Stomach (tissue), 8 donors: ENCODE measurements at regions not wholly inside any gene's neighbourhood (a gene's known extent, or its start where the extent isn't known, plus 50 kb on each side); places are given as distances from the start of the nearest gene placed in this dataset.

ENCODE experiments used
- DNase-seq, 2 donors: peaks; one replicate each; pipeline versions ENCODE4 v3.0.0 to v3.0.0-alpha.2; 2013 to 2019
- H3K27ac ChIP-seq, 5 donors: fragments of 200-600 bp in 4 of 5; sonication (generic) in 4 of 5; one replicate each; pipeline ENCODE4 v1.5.1; 2013 to 2019; ENCODE audit warnings: mild to moderate bottlenecking in 1 of 5, moderate library complexity in 1 of 5
- H3K27me3 ChIP-seq, 3 donors: fragments of 200-600 bp; sonication (generic); one replicate each; pipeline ENCODE4 v1.5.1; 2017 to 2019; ENCODE audit warnings: mixed run types in 1 of 3
- H3K36me3 ChIP-seq, 4 donors: fragments of 200-600 bp; sonication (generic); 1 replicate in 3 of 4; 2 replicates in 1 of 4; pipeline ENCODE4 v1.5.1; 2016 to 2019
- H3K4me1 ChIP-seq, 4 donors: fragments of 200-600 bp; sonication (generic); one replicate each; pipeline ENCODE4 v1.5.1; 2016 to 2019
- H3K4me3 ChIP-seq, 4 donors: fragments of 200-600 bp; sonication (generic) in 3 of 4; one replicate each; pipeline ENCODE4 v1.5.1; 2016 to 2019; ENCODE audit warnings: mild to moderate bottlenecking in 1 of 4
- H3K9me3 ChIP-seq, 4 donors: fragments of 200-600 bp; sonication (generic); one replicate each; pipeline ENCODE4 v1.5.1; 2016 to 2019
- EP300 ChIP-seq: sonication (generic); formaldehyde crosslinking; IDR thresholded peaks from one replicate; pipeline ENCODE4 v1.6.1; 2017; ENCODE audit warnings: antibody characterized with exemption
- POLR2A ChIP-seq, 4 donors: fragments of 450-650 bp; IDR thresholded peaks; one replicate each; pipeline ENCODE4 v1.6.1; 2016; ENCODE audit warnings: antibody characterized with exemption in 4 of 4, control low read depth in 2 of 4, mild to moderate bottlenecking in 1 of 4, moderate library complexity in 1 of 4
- POLR2AphosphoS5 ChIP-seq, 3 donors: sonication (generic); formaldehyde crosslinking; IDR thresholded peaks; one replicate each; pipeline ENCODE4 v1.6.1; 2016; ENCODE audit warnings: antibody characterized with exemption in 3 of 3
- WGBS, 5 donors: extraction: QIAGEN DNeasy Blood & Tissue Kit in 3 of 5; methylation state at CpG; one replicate each; pipeline versions ENCODE4 v1.1.5 to v1.1.7; 2013 to 2018; 5-methylcytosine and 5-hydroxymethylcytosine counted together
- intact Hi-C: fragments of 100-400 bp; cut with DNase I; formaldehyde crosslinking; loops from one replicate; pipeline ENCODE4 v1.15.1; 2023; ENCODE audit warnings: low total_unique reads
- TF ChIP-seq, protein P1 (sequence below), 7 experiments: fragments of 450-650 bp in 4 of 7; fragments of 200-600 bp in 3 of 7; sonication (generic) in 3 of 7; IDR thresholded peaks; one replicate each; pipeline ENCODE4 v1.5.1; 2016 to 2019; ENCODE audit warnings: antibody characterized with exemption in 7 of 7, control low read depth in 2 of 7, mild to moderate bottlenecking in 1 of 7
- donor health status: healthy with polysubstance abuse.
- donor health status: Bipolar disorder and iron deficiency.
- donor health status: healthy.

DNA sequence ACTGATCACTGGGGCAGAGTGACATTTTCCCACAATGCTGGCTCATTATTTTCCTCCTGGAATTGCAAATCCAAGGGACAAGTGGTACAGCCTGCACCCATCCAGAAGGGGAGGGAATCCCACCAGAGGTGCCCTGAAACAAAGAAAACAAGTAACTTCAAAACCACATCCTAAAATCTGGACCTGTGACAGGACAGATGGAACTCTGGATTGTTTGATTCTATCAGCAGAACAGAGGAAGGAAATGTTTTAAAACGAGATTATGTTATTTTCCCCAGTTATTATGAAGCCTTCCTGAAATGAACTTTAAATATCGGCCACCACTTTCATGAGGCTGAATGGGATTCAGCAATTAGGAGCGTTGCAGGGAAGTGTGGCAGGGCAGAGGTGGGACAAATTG is 62.2 kb upstream of the ECHDC3 start:
- H3K36me3 ChIP-seq, result no peaks in the 10 kb centered on the region
- H3K27ac ChIP-seq, result no peak overlapping the region
- no peak for TF ChIP-seq POLR2A (IDR thresholded peaks at IDR 0.05)
- TF ChIP-seq EP300, result no peak
- TF ChIP-seq, protein P1, sequence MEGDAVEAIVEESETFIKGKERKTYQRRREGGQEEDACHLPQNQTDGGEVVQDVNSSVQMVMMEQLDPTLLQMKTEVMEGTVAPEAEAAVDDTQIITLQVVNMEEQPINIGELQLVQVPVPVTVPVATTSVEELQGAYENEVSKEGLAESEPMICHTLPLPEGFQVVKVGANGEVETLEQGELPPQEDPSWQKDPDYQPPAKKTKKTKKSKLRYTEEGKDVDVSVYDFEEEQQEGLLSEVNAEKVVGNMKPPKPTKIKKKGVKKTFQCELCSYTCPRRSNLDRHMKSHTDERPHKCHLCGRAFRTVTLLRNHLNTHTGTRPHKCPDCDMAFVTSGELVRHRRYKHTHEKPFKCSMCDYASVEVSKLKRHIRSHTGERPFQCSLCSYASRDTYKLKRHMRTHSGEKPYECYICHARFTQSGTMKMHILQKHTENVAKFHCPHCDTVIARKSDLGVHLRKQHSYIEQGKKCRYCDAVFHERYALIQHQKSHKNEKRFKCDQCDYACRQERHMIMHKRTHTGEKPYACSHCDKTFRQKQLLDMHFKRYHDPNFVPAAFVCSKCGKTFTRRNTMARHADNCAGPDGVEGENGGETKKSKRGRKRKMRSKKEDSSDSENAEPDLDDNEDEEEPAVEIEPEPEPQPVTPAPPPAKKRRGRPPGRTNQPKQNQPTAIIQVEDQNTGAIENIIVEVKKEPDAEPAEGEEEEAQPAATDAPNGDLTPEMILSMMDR (IDR thresholded peaks at IDR 0.05), result no peak
- TF ChIP-seq POLR2AphosphoS5 (IDR thresholded peaks at IDR 0.05), result no peak
- no peak for DNase-seq
- no peaks in the 10 kb centered on the region for H3K9me3 ChIP-seq
- no peak overlapping the region for H3K4me3 ChIP-seq
- peaks cover 0 to 15% (median 5%) of the 10 kb centered on the region in 4 donors for H3K4me1 ChIP-seq
- H3K27me3 ChIP-seq, result peaks cover 0 to 15% (median 0%) of the 10 kb centered on the region in 3 donors
- 38 to 65% (median 53%) methylated on average over 3 of the region's 3 CpGs for WGBS, 5 donors
- intact Hi-C loops, result no loop called here

DNA sequence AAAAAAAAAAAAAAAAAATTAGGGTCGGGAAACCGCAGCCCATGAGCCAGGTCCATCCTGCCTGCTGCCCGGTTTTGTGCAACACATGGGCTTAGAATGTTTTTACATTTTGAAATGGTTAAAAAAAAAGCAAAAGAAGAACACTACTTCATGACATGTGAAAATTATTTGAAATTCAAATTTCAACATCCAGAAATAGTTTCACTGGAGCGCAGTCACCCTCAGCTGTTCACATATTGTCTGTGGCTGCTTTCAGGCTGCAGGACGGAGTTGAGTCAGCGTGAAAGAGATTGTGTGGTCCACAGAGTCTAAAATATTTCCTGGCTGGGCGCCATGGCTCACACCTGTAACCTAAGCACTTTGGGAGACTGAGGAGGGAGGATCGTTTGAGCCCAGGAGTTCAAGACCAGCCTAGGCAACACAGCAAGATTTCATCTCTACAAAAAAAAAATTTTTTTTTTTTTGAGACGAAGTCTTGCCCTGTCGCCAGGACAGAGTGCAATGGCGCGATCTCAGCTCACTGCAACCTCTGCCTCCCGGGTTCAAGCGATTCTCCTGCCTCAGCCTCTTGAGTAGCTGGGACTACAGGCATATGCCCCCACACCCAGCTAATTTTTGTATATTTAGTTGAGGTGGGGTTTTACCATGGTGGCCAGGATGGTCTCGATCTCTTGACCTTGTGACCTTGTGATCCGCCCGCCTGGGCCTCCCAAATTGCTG is 63.9 kb upstream of the ECHDC3 start:
- 73 to 81% (median 80%) methylated on average over 17 of the region's 17 CpGs for WGBS, 5 donors
- TF ChIP-seq EP300 (no peak), POLR2AphosphoS5 (IDR thresholded peaks at IDR 0.05) (no peak), POLR2A (IDR thresholded peaks at IDR 0.05) (no peak)
- TF ChIP-seq, protein P1 (IDR thresholded peaks at IDR 0.05), result no peak
- H3K4me3 ChIP-seq, result no peak overlapping the region
- peak in 1 of 2 donors; percentile 36 for DNase-seq
- H3K27ac ChIP-seq, result no peak overlapping the region
- H3K36me3 ChIP-seq, result no peaks in the 10 kb centered on the region
- H3K4me1 ChIP-seq, result no peaks in the 10 kb centered on the region
- peaks cover 0 to 19% (median 0%) of the 10 kb centered on the region in 3 donors for H3K27me3 ChIP-seq
- H3K9me3 ChIP-seq, result no peaks in the 10 kb centered on the region
- intact Hi-C loops, result no loop called here

DNA sequence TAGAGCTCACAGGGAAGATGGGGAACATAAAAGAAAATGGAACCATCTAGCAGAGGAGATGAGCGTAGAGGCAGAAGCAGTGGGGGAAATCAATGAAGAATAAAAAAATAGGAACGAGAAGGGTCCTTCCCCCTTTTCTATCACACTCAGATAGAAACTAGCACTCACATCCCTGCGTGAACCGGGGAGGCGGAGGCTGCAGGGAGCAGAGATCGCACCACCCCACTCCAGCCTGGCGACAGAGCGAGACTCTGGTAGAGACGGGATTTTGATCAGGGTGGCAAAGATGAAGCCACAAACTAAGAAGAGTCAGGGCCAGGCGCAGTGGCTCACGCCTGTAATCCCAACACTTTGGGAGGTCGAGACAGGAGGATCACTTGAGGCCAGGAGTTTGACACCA is 64.7 kb upstream of the ECHDC3 start:
- Histone ChIP-seq H3K27me3 (peaks cover 0 to 19% (median 0%) of the 10 kb centered on the region in 3 donors), H3K27ac (no peak overlapping the region), H3K4me3 (no peak overlapping the region), H3K4me1 (no peaks in the 10 kb centered on the region), H3K36me3 (no peaks in the 10 kb centered on the region), H3K9me3 (no peaks in the 10 kb centered on the region)
- intact Hi-C loops, result no loop called here
- TF ChIP-seq, protein P1 (IDR thresholded peaks at IDR 0.05), result no peak
- 83 to 92% (median 90%) methylated on average over 12 of the region's 12 CpGs for WGBS, 5 donors
- no peak for DNase-seq

DNA sequence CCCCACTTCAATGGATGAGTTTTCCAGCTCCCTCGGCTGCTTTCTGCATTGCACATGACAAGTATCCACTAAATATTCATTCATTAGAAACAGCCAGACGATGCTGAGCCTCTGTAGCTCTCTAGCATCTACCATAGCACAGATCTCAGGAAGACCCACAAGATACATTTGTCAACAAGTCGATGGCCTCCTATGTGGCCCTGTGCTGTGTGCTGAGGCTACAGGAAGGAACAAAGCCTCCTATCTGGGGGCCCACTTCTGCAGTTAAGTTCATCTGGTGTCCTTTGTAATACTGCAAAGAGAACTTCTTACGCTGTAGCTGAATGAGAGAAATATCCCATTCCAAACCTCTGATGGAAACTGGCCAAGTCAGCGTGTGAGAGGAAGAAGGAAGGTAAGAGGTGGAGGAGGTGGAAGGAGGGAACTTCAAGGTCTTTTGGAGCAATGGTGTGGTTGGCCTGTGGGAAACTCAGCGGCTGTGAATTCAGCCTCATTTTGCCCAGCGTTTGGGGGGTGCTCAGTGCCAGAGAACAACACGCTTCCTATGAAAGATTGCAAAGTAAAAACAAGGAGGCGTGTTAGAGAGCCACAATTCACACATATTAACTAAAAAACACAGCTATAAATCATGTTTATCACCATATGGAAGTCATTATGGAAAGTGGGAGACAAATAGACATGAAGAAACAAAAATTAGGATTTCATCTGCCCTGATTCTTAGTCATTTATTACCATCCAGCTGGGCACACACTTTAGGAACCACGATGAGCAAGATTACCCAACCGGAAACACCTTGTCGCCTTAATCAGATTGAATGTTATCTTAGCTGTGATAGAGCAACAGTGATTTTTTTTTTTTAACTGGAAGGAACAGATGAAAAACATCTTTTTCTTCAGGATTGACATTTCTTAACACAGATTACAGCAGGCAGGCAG is 62.2 kb upstream of the USP6NL start:
- Histone ChIP-seq H3K27ac (no peak overlapping the region), H3K36me3 (no peaks in the 10 kb centered on the region), H3K4me3 (no peak overlapping the region), H3K27me3 (peaks cover 0 to 11% (median 0%) of the 10 kb centered on the region in 3 donors), H3K9me3 (no peaks in the 10 kb centered on the region), H3K4me1 (no peaks in the 10 kb centered on the region)
- 55 to 64% (median 59%) methylated on average over 12 of the region's 12 CpGs for WGBS, 5 donors
- DNase-seq, result peak in 1 of 2 donors; percentile 51
- TF ChIP-seq POLR2A (IDR thresholded peaks at IDR 0.05), result no peak
- no peak for TF ChIP-seq EP300
- no peak for TF ChIP-seq POLR2AphosphoS5 (IDR thresholded peaks at IDR 0.05)
- TF ChIP-seq, protein P1 (IDR thresholded peaks at IDR 0.05), result no peak
- intact Hi-C loops, result no loop called here
